DOHH2 (cell line): ENCODE measurements at regions not wholly inside any gene's neighbourhood (a gene's known extent, or its start where the extent isn't known, plus 50 kb on each side); places are given as distances from the start of the nearest gene placed in this dataset.

Experiments
- H3F3A ChIP-seq: fragments of 200-600 bp; sonication (generic), shearing (Covaris generic); 2 replicates; pipeline ENCODE4 v1.6.0; 2016; ENCODE audit warnings: antibody characterized with exemption, mild to moderate bottlenecking; ENCODE audit not compliant: control insufficient read depth, insufficient read depth
- H3K27ac ChIP-seq: fragments of 200-600 bp; sonication (generic); 2 replicates; pipeline ENCODE4 v1.5.1; 2014; ENCODE audit warnings: low read depth, mild to moderate bottlenecking, low read length, moderate library complexity
- H3K27me3 ChIP-seq: fragments of 200-600 bp; sonication (generic); 2 replicates; pipeline ENCODE4 v1.6.1; 2014; ENCODE audit warnings: mild to moderate bottlenecking, low read length, mixed read lengths; ENCODE audit not compliant: control insufficient read depth
- H3K36me3 ChIP-seq: fragments of 200-600 bp; sonication (generic); 2 replicates; pipeline ENCODE4 v1.6.1; 2014; ENCODE audit warnings: mild to moderate bottlenecking, low read length, moderate library complexity, mixed read lengths; ENCODE audit not compliant: control insufficient read depth
- H3K4me1 ChIP-seq: fragments of 200-600 bp; sonication (generic); 2 replicates; pipeline ENCODE4 v1.6.1; 2014; ENCODE audit warnings: mild to moderate bottlenecking, low read length, mixed read lengths; ENCODE audit not compliant: control insufficient read depth
- H3K4me2 ChIP-seq: fragments of 200-600 bp; sonication (generic); 2 replicates; pipeline ENCODE4 v1.6.0; 2014; ENCODE audit warnings: mild to moderate bottlenecking, low read length, moderate library complexity
- H3K4me3 ChIP-seq: fragments of 200-600 bp; sonication (generic); 2 replicates; pipeline ENCODE4 v1.5.1; 2014; ENCODE audit warnings: mild to moderate bottlenecking, low read length, mixed read lengths
- H3K79me2 ChIP-seq: fragments of 200-600 bp; sonication (generic); 2 replicates; pipeline ENCODE4 v1.6.1; 2014; ENCODE audit warnings: mild to moderate bottlenecking, low read length, mixed read lengths; ENCODE audit not compliant: control insufficient read depth
- H3K9me2 ChIP-seq: fragments of 200-600 bp; sonication (generic); replicated peaks from 2 replicates; pipeline ENCODE4 v1.6.1; 2014; ENCODE audit warnings: mild to moderate bottlenecking, low read length, mixed read lengths; ENCODE audit not compliant: control insufficient read depth
- H3K9me3 ChIP-seq: fragments of 200-600 bp; sonication (generic); 2 replicates; pipeline ENCODE4 v1.6.1; 2014; ENCODE audit warnings: antibody characterized with exemption, low read length, mixed read lengths; ENCODE audit not compliant: control insufficient read depth, insufficient read depth
- H4K20me1 ChIP-seq: fragments of 200-600 bp; sonication (generic); 2 replicates; pipeline ENCODE4 v1.6.0; 2014; ENCODE audit warnings: low read depth, mild to moderate bottlenecking, antibody characterized with exemption, low read length, moderate library complexity; ENCODE audit not compliant: control insufficient read depth, insufficient read depth
- EZH2phosphoT487 ChIP-seq: fragments of 200-600 bp; sonication (generic); IDR thresholded peaks from 2 replicates; pipeline ENCODE4 v1.6.1; 2017; ENCODE audit warnings: borderline replicate concordance, mild to moderate bottlenecking, antibody characterized with exemption, low read length, moderate library complexity, mixed read lengths
- TF ChIP-seq, protein P1 (sequence below): fragments of 200-600 bp; sonication (generic); IDR thresholded peaks from one replicate; pipeline ENCODE4 v1.5.1; 2014; ENCODE audit warnings: antibody characterized with exemption, mild to moderate bottlenecking, low read depth, low read length; ENCODE audit not compliant: poor library complexity, severe bottlenecking

DNA sequence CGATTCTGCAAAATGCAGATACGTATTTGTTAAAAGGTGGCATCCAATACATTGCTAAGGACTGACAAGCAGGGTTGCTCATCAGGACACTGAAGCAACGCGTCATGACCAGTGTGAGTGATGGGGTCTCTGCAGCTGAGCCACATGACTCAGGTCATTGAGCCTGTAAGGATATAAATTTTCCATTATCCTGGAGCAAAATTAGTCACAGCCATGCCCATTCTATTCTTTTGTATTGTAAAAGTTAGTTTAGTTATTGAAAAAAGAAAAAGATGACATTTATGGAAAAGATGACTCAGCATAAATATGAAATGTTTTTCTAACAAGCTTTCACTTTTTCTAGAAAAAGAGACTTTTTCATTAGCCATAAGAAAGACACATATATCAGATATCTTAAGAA lies 268.0 kb upstream of the TMEM132C start:
- Histone ChIP-seq H4K20me1 (no peaks in the 10 kb centered on the region), H3F3A (no peaks in the 10 kb centered on the region), H3K79me2 (no peaks in the 10 kb centered on the region), H3K36me3 (no peaks in the 10 kb centered on the region), H3K4me1 (no peaks in the 10 kb centered on the region), H3K27ac (no peak overlapping the region), H3K9me3 (no peaks in the 10 kb centered on the region), H3K4me2 (no peak overlapping the region), H3K9me2 (no peaks in the 10 kb centered on the region), H3K4me3 (no peak overlapping the region), H3K27me3 (no peaks in the 10 kb centered on the region)
- TF ChIP-seq EZH2phosphoT487: no peak
- TF ChIP-seq, protein P1, sequence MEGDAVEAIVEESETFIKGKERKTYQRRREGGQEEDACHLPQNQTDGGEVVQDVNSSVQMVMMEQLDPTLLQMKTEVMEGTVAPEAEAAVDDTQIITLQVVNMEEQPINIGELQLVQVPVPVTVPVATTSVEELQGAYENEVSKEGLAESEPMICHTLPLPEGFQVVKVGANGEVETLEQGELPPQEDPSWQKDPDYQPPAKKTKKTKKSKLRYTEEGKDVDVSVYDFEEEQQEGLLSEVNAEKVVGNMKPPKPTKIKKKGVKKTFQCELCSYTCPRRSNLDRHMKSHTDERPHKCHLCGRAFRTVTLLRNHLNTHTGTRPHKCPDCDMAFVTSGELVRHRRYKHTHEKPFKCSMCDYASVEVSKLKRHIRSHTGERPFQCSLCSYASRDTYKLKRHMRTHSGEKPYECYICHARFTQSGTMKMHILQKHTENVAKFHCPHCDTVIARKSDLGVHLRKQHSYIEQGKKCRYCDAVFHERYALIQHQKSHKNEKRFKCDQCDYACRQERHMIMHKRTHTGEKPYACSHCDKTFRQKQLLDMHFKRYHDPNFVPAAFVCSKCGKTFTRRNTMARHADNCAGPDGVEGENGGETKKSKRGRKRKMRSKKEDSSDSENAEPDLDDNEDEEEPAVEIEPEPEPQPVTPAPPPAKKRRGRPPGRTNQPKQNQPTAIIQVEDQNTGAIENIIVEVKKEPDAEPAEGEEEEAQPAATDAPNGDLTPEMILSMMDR: no peak

DNA sequence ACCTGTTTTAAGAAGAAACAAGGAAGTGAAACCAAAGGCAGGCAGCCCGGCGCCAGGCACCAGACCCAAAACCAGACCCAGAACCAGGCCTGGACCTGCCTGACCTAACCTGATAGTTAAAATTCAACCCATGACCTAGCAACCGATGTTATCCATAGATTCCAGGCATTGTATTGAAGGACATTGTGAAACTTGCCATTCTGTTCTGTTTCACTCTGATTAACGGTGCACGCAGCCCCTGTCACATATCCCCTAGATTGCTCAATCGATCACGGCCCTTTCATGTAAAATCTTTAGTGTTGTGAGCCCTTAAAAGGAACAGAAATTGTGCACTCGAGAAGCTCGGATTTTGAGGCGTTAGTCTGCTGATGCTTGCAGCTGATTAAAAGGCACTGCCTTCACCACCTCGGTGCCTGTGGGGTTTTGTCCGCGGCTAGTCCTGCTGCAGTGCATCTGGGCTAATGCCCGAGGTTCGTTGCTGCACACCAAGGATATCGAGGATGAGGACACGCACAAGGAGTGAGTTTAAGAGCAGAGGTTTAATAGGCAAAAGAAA lies 262.5 kb upstream of the TMEM132C start:
- H3K4me2 ChIP-seq: no peak overlapping the region
- no peak for TF ChIP-seq EZH2phosphoT487
- TF ChIP-seq, protein P1: no peak
- no peaks in the 10 kb centered on the region for H3K9me2 ChIP-seq
- H3K79me2 ChIP-seq: no peaks in the 10 kb centered on the region
- H3K4me3 ChIP-seq: no peak overlapping the region
- no peak overlapping the region for H3K27ac ChIP-seq
- no peaks in the 10 kb centered on the region for H4K20me1 ChIP-seq
- no peaks in the 10 kb centered on the region for H3K36me3 ChIP-seq
- no peaks in the 10 kb centered on the region for H3K4me1 ChIP-seq
- H3K9me3 ChIP-seq: no peaks in the 10 kb centered on the region
- no peaks in the 10 kb centered on the region for H3K27me3 ChIP-seq
- H3F3A ChIP-seq: no peaks in the 10 kb centered on the region

DNA sequence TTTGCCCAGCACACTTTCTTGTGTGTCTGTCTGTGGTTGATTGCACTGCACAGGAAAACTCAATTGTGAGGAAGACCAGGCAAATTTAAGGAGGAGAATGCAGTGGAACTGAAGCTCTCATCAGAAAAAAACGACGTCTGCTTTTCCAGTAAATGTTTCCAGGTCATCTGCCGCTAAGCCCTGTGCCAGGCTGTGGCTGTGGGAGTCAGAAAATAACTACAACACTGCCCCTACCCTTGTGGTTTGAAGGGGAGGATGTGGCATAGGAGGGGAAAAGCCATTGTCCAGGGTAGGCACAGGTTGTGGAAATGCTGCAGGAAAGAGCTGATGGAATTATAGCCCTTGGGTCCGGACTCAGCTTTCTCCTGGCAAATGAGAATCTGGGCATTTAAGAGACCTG lies 259.7 kb upstream of the TMEM132C start:
- no peaks in the 10 kb centered on the region for H3K4me1 ChIP-seq
- no peak overlapping the region for H3K4me3 ChIP-seq
- no peak overlapping the region for H3K27ac ChIP-seq
- TF ChIP-seq EZH2phosphoT487: no peak
- H3K79me2 ChIP-seq: no peaks in the 10 kb centered on the region
- no peaks in the 10 kb centered on the region for H3K36me3 ChIP-seq
- H3K27me3 ChIP-seq: no peaks in the 10 kb centered on the region
- no peak overlapping the region for H3K4me2 ChIP-seq
- H4K20me1 ChIP-seq: no peaks in the 10 kb centered on the region
- H3K9me2 ChIP-seq: no peaks in the 10 kb centered on the region
- H3K9me3 ChIP-seq: no peaks in the 10 kb centered on the region
- H3F3A ChIP-seq: no peaks in the 10 kb centered on the region

DNA sequence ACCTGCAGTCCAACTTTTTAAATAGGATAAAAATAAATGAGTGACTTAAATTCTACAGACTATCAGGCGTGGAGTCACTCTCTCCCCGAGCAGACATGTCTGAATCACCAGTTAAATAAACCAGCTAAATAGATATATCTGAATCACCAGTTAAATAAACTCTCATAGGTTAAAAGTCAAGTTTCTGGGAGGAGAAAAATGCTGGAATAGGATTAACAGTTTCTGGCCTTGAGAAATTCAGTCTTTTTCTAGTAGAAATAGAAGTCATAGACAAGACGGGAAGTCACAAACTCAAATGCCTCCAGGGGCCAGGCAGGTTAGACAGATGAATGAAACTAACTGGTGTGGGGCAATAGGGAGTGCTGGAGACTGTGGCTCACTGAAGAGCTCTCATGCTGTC lies 258.6 kb upstream of the TMEM132C start:
- TF ChIP-seq, protein P1: no peak
- TF ChIP-seq EZH2phosphoT487: no peak
- Histone ChIP-seq H3K4me3 (no peak overlapping the region), H3K36me3 (no peaks in the 10 kb centered on the region), H3K27ac (no peak overlapping the region), H3K9me3 (no peaks in the 10 kb centered on the region), H3K27me3 (no peaks in the 10 kb centered on the region), H3F3A (no peaks in the 10 kb centered on the region), H4K20me1 (no peaks in the 10 kb centered on the region), H3K79me2 (no peaks in the 10 kb centered on the region), H3K9me2 (no peaks in the 10 kb centered on the region), H3K4me1 (no peaks in the 10 kb centered on the region), H3K4me2 (no peak overlapping the region)
